Caco-2 (cell line): ENCODE measurements at regions not wholly inside any gene's neighbourhood (a gene's known extent, or its start where the extent isn't known, plus 50 kb on each side); places are given as distances from the start of the nearest gene placed in this dataset.

Experiments
- BruUV-seq: library from RNA; stranded (reverse); fragments of 400-500 nt; replicated peaks from 2 replicates; lab custom pipeline; 2021; lab: Mats Ljungman, UMichigan
- CTCF ChIA-PET: fragments of 300-600 bp; sonication (Branson Sonifier 250); formaldehyde crosslinking; loops from one replicate; lab custom pipeline; 2022; ENCODE audit warnings: antibody characterized with exemption; lab: Charles Lee
- POLR2A ChIA-PET: fragments of 300-600 bp; sonication (Branson Sonifier 250); formaldehyde crosslinking; loops from one replicate; lab custom pipeline; 2022; ENCODE audit warnings: antibody characterized with exemption; lab: Charles Lee
- DNase-seq, 2 experiments: peaks; one replicate each; pipeline versions ENCODE4 v3.0.0 to v3.0.0-alpha.2; 2020 to 2022
- H3K27me3 ChIP-seq: replicated peaks from 2 replicates; pipeline ENCODE4 v1.6.0; 2011; ENCODE audit warnings: low read length; ENCODE audit not compliant: control insufficient read depth, insufficient read depth
- H3K36me3 ChIP-seq: 2 replicates; pipeline ENCODE4 v1.5.1; 2011; ENCODE audit warnings: low read length; ENCODE audit not compliant: control insufficient read depth, insufficient read depth
- H3K4me1 ChIP-seq: fragments of 250-450 bp; sonication (Bioruptor Pico); 2 replicates; pipeline ENCODE4 v1.5.1; 2020; ENCODE audit warnings: mild to moderate bottlenecking
- H3K4me3 ChIP-seq: 2 replicates; pipeline ENCODE4 v1.5.1; 2011; ENCODE audit warnings: low read depth, mild to moderate bottlenecking, control low read depth, low read length
- H3K9me3 ChIP-seq: fragments of 250-450 bp; sonication (Bioruptor Pico); 2 replicates; pipeline ENCODE4 v1.5.1; 2020; ENCODE audit warnings: mild to moderate bottlenecking, moderate library complexity
- H3K27ac Mint-ChIP-seq: one replicate; pipeline ENCODE4 v1.8.0; 2022; ENCODE audit warnings: mixed read lengths; ENCODE audit not compliant: unreplicated experiment
- H3K27me3 Mint-ChIP-seq: one replicate; pipeline ENCODE4 v1.8.0; 2022; ENCODE audit warnings: mixed read lengths; ENCODE audit not compliant: insufficient read depth, unreplicated experiment
- H3K36me3 Mint-ChIP-seq: one replicate; pipeline ENCODE4 v1.8.0; 2022; ENCODE audit warnings: mild to moderate bottlenecking, mixed read lengths; ENCODE audit not compliant: insufficient read depth, unreplicated experiment
- H3K4me1 Mint-ChIP-seq: one replicate; pipeline ENCODE4 v1.8.0; 2022; ENCODE audit warnings: low read depth, mixed read lengths; ENCODE audit not compliant: unreplicated experiment
- H3K4me3 Mint-ChIP-seq: one replicate; pipeline ENCODE4 v1.8.0; 2022; ENCODE audit warnings: mild to moderate bottlenecking, moderate library complexity, mixed read lengths; ENCODE audit not compliant: unreplicated experiment
- H3K9me3 Mint-ChIP-seq: one replicate; pipeline ENCODE4 v1.8.0; 2022; ENCODE audit warnings: mixed read lengths; ENCODE audit not compliant: unreplicated experiment
- CTCF ChIP-seq, 2 experiments: fragments of 200-600 bp in 1 of 2; IDR thresholded peaks; 1 replicate in 1 of 2; 2 replicates in 1 of 2; pipeline versions ENCODE4 v1.5.1 to v1.8.0; 2011 to 2022; ENCODE audit warnings: antibody characterized with exemption in 1 of 2, control low read depth in 1 of 2, inconsistent platforms in 1 of 2, low read depth in 1 of 2, low read length in 1 of 2, mild to moderate bottlenecking in 1 of 2, moderate library complexity in 1 of 2; ENCODE audit not compliant: insufficient read depth in 1 of 2, severe bottlenecking in 1 of 2, unreplicated experiment in 1 of 2
- intact Hi-C: fragments of 100-400 bp; cut with micrococcal nuclease; formaldehyde crosslinking; loops from one replicate; pipeline ENCODE4 v1.10.0; 2022; ENCODE audit not compliant: unreplicated experiment

DNA sequence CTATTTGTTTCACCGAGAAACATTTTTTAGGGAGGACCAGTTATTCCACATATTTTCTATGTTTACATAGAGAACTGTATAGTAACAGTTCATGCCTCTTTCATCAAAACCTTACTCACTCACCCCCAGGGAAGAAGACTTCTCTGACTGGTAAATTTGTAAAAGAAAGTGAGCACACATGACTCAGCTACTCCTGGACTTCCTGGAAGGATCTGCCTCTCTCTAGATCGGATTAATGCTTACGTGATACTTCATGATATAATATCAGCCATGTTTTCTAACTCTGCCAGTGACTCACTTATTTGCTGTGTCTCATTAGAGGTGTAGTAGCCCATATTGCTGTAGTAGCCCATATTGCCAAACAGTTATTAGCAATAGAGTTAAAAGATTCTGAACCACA, 494.3 kb upstream of the ATXN7L3B start:
- Histone ChIP-seq H3K27me3 (no peaks in the 10 kb centered on the region), H3K4me3 (no peak overlapping the region), H3K4me1 (peaks cover 20% of the 10 kb centered on the region), H3K9me3 (no peaks in the 10 kb centered on the region), H3K36me3 (no peaks in the 10 kb centered on the region; the same call in 1 of the 2 replicates)
- peak overlapping the region; percentile 42 for H3K4me3 Mint-ChIP-seq
- H3K27me3 Mint-ChIP-seq = no peaks in the 10 kb centered on the region
- peaks cover 10% of the 10 kb centered on the region for H3K36me3 Mint-ChIP-seq
- peak in 1 of 2 experiments; percentile 72 for DNase-seq
- BruUV-seq = no TSS peak
- TF ChIP-seq CTCF (IDR thresholded peaks at IDR 0.05; ENCODE audit: insufficient read depth in 1 of 2, low read depth in 1 of 2, low read length in 1 of 2, severe bottlenecking in 1 of 2, unreplicated experiment in 1 of 2) = no peak
- H3K27ac Mint-ChIP-seq = peak overlapping the region; percentile 58
- ChIA-PET POLR2A (no interaction called here), CTCF (no interaction called here)
- peaks cover 15% of the 10 kb centered on the region for H3K9me3 Mint-ChIP-seq
- peaks cover 33% of the 10 kb centered on the region for H3K4me1 Mint-ChIP-seq
- intact Hi-C loops = loop anchor here (1.0 to 10.0 kb wide), 4 partner anchors 13 to 284 kb away; no protein-coding TSS in a partner anchor

DNA sequence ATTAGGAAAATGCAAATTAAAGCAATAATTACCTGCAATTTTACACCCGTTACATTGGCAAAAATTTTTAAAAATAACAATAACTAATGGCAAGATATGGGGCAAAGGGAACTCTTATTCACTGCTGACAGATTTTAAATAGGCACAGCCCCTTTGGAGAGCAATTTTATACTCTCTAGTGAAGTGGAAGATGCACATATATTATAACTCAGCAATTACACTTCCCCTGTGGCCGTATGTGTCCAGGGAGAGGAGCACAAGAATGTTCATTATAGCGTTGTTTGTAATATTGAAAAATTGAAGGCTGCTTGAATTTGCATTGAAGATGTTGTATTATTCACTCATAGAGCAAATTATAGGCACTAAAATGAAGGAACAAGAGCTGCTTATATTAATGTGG, 488.3 kb upstream of the ATXN7L3B start:
- no TSS peak for BruUV-seq

DNA sequence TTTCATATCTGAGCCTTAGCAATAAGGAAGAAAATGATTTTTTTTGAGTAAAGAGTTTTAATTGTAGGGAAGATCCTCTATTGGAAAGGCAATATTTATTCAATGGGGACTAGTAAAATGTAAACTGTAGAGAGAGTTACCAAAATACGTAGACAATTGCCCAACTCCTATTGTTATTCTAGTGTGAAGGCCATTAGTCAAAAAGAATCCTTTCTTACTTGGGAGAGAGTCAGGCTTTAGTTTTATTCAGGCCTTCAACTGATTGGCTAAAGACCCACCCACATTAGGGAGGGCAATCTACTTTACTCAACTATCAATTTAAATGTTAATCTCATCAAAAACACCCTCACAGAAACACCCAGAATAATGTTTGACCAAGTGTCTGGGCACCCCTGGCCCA, 485.8 kb upstream of the ATXN7L3B start:
- H3K4me3 ChIP-seq = no peak overlapping the region
- BruUV-seq = no TSS peak
- Mint-ChIP-seq H3K9me3 (no peaks in the 10 kb centered on the region), H3K27ac (no peak overlapping the region), H3K4me3 (no peak overlapping the region), H3K36me3 (no peaks in the 10 kb centered on the region), H3K27me3 (no peaks in the 10 kb centered on the region), H3K4me1 (no peaks in the 10 kb centered on the region)
- ChIA-PET POLR2A (no interaction called here), CTCF (no interaction called here)
- no peak for DNase-seq
- H3K4me1 ChIP-seq = peaks cover 4% of the 10 kb centered on the region
- H3K36me3 ChIP-seq = no peaks in the 10 kb centered on the region
- no peaks in the 10 kb centered on the region for H3K9me3 ChIP-seq
- no peaks in the 10 kb centered on the region for H3K27me3 ChIP-seq
- intact Hi-C loops = no loop called here
- TF ChIP-seq CTCF (IDR thresholded peaks at IDR 0.05; ENCODE audit: insufficient read depth in 1 of 2, low read depth in 1 of 2, low read length in 1 of 2, severe bottlenecking in 1 of 2, unreplicated experiment in 1 of 2) = no peak

More for the DNA sequence above, 488.3 kb upstream of the ATXN7L3B start:
- ChIA-PET CTCF (no interaction called here), POLR2A (no interaction called here)
- Mint-ChIP-seq H3K27me3 (no peaks in the 10 kb centered on the region), H3K27ac (no peak overlapping the region), H3K36me3 (no peaks in the 10 kb centered on the region), H3K4me1 (no peaks in the 10 kb centered on the region), H3K9me3 (no peaks in the 10 kb centered on the region), H3K4me3 (no peak overlapping the region)
- Histone ChIP-seq H3K4me1 (no peaks in the 10 kb centered on the region), H3K36me3 (no peaks in the 10 kb centered on the region), H3K9me3 (no peaks in the 10 kb centered on the region), H3K27me3 (no peaks in the 10 kb centered on the region), H3K4me3 (no peak overlapping the region)
- no peak for DNase-seq
- intact Hi-C loops = loop anchor here (10.0 kb wide), 1 partner anchor 125 kb away; no protein-coding TSS in a partner anchor
- TF ChIP-seq CTCF (IDR thresholded peaks at IDR 0.05; ENCODE audit: insufficient read depth in 1 of 2, low read depth in 1 of 2, low read length in 1 of 2, severe bottlenecking in 1 of 2, unreplicated experiment in 1 of 2) = no peak
